ENCODE measurements at regions not wholly inside any gene's neighbourhood (a gene's known extent, or its start where the extent isn't known, plus 50 kb on each side); places are given as distances from the start of the nearest gene placed in this dataset.

- TF ChIP-seq POLR2AphosphoS5 (IDR thresholded peaks at IDR 0.05), result no peak
- TF ChIP-seq CTCF (IDR thresholded peaks at IDR 0.05), result no peak
Observed at GRCh38 chr9:93813221-93814076, 141.7 kb downstream of the BARX1 start.
